ENCODE measurements at regions not wholly inside any gene's neighbourhood (a gene's known extent, or its start where the extent isn't known, plus 50 kb on each side); places are given as distances from the start of the nearest gene placed in this dataset.

GRCh38 chr3:88573472-88573871 is 423.7 kb downstream of the C3orf38 start:
- DNase-seq (ENCODE audit: low read depth), result no peak

GRCh38 chr3:88574146-88574545 is 424.4 kb downstream of the C3orf38 start:
- DNase-seq (ENCODE audit: low read depth), result no peak

- DNase-seq (ENCODE audit: low read depth), result no peak
These were observed 434.7 kb downstream of the C3orf38 start for GRCh38 chr3:88584451-88584850.

GRCh38 chr3:88586121-88586640 is 436.4 kb downstream of the C3orf38 start:
- no peak for DNase-seq (ENCODE audit: low read depth)

GRCh38 chr3:88589138-88589537 is 439.4 kb downstream of the C3orf38 start:
- DNase-seq (ENCODE audit: low read depth), result no peak

- no peak for DNase-seq (ENCODE audit: low read depth)
These were observed 445.3 kb downstream of the C3orf38 start for GRCh38 chr3:88595026-88595425.

- no peak for DNase-seq (ENCODE audit: low read depth)
These were observed 446.7 kb downstream of the C3orf38 start for GRCh38 chr3:88596451-88596850.

GRCh38 chr3:88610820-88611219 is 461.1 kb downstream of the C3orf38 start:
- no peak for DNase-seq (ENCODE audit: low read depth)

GRCh38 chr3:88611826-88612326 is 462.1 kb downstream of the C3orf38 start:
- no peak for DNase-seq (ENCODE audit: low read depth)

GRCh38 chr3:88616413-88616812 is 466.7 kb downstream of the C3orf38 start:
- DNase-seq (ENCODE audit: low read depth), result no peak

GRCh38 chr3:88617283-88617682 is 467.5 kb downstream of the C3orf38 start:
- DNase-seq (ENCODE audit: low read depth), result no peak

GRCh38 chr3:88618021-88618645 is 468.4 kb downstream of the C3orf38 start:
- DNase-seq (ENCODE audit: low read depth), result no peak

GRCh38 chr3:88621586-88621985 is 471.8 kb downstream of the C3orf38 start:
- DNase-seq (ENCODE audit: low read depth), result no peak

- no peak for DNase-seq (ENCODE audit: low read depth)
These were observed 473.9 kb downstream of the C3orf38 start for GRCh38 chr3:88623709-88624108.

- no peak for DNase-seq (ENCODE audit: low read depth)
These were observed 476.8 kb downstream of the C3orf38 start for GRCh38 chr3:88626456-88627120.

GRCh38 chr3:88628901-88629300 is 478.5 kb upstream of the EPHA3 start:
- DNase-seq (ENCODE audit: low read depth), result no peak

GRCh38 chr3:88632226-88632625 is 475.2 kb upstream of the EPHA3 start:
- no peak for DNase-seq (ENCODE audit: low read depth)

- no peak for DNase-seq (ENCODE audit: low read depth)
These were observed 466.8 kb upstream of the EPHA3 start for GRCh38 chr3:88640581-88640980.

- DNase-seq (ENCODE audit: low read depth), result no peak
These were observed 466.3 kb upstream of the EPHA3 start for GRCh38 chr3:88641033-88641604.

GRCh38 chr3:88657459-88657858 is 450.0 kb upstream of the EPHA3 start:
- no peak for DNase-seq (ENCODE audit: low read depth)

GRCh38 chr3:88661433-88661824 is 446.0 kb upstream of the EPHA3 start:
- no peak for DNase-seq (ENCODE audit: low read depth)

GRCh38 chr3:88668180-88668579 is 439.2 kb upstream of the EPHA3 start:
- no peak for DNase-seq (ENCODE audit: low read depth)

GRCh38 chr3:88671573-88671972 is 435.8 kb upstream of the EPHA3 start:
- no peak for DNase-seq (ENCODE audit: low read depth)

Measured in ELR (cell line).